ENCODE measurements at regions not wholly inside any gene's neighbourhood (a gene's known extent, or its start where the extent isn't known, plus 50 kb on each side); places are given as distances from the start of the nearest gene placed in this dataset.

GRCh38 chr16:56057151-56057550 is 134.1 kb upstream of the GNAO1 start:
- TF ChIP-seq POLR2A (IDR thresholded peaks at IDR 0.05; ENCODE audit: low read depth, low read length) = no peak
- TF ChIP-seq POLR2AphosphoS5 (IDR thresholded peaks at IDR 0.05; ENCODE audit: low read depth, low read length) = no peak
- TF ChIP-seq TAF1 (IDR thresholded peaks at IDR 0.05; ENCODE audit: low read depth, low read length) = no peak
